ENCODE measurements at regions not wholly inside any gene's neighbourhood (a gene's known extent, or its start where the extent isn't known, plus 50 kb on each side); places are given as distances from the start of the nearest gene placed in this dataset.

DNA sequence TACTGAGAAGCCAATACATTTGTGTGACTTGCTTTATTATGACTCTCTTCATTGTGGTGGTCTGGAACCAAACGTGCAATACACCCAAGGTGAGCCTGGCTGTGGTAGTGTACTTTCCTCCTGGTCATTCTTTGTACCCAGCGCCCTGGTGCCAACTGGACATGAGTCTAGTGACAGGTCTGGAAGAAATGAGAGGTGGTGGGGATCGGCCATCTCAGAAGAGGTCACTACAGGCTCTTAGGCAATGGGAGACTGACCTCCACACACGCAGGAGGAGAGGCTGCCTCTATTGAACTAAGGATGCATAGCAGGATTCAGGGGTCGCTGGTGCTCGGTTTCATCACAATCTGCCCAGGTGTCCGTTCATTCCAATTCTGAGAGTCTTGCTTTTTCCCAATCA lies 56.4 kb upstream of the RTL6 start:
- CTCF ChIA-PET = no interaction called here
- no peak for ATAC-seq
- no peak for DNase-seq
- Mint-ChIP-seq H3K27me3 (ENCODE audit: low read depth) (peaks cover 14% of the 10 kb centered on the region), H3K27ac (no peak overlapping the region), H3K36me3 (ENCODE audit: low read depth) (no peaks in the 10 kb centered on the region), H3K4me1 (ENCODE audit: low read depth) (peaks cover 7% of the 10 kb centered on the region), H3K9me3 (ENCODE audit: insufficient read depth) (no peaks in the 10 kb centered on the region), H3K4me3 (no peak overlapping the region)
- POLR2A ChIA-PET = interaction anchor here (0.7 kb wide), 1 partner anchor 27 kb away, joined by 3 read pairs; no protein-coding TSS in a partner anchor

DNA sequence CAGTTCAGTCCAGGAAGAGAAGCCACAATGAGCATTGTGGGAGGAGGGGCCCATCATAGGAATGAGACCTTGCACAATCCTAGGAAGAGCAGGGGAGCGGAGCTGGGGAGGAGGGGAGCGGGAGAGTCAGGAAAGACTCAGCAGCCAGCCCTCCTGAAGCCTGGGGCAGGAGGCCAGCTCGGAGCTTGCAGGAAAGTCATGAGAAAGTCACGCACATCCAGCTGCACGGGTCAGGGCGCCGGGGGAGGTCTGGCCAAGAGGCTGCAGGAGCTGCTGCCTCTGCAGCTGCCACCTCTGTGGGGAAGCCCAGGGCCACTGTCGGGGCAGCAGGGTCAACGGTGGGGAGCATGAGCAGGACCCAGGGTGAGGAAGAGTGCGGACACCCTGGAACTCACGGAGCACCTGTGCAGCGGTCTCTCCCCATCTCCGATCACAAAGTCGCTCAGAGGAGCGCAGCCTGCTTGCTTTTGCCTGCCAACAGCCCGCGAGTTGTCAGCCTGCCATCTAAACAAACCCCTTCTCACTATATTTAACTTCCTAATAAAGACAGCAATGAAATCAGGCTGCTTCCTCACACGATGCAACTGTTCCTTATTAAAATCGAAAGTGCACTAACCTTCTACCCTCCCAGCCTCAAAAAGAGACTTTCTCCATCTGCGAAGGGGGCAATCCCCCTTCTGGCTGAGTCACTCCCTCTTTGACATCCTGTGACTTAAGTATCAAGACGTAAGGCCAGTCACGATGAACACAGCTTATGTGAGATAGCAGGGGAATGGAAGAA lies 52.9 kb upstream of the RTL6 start:
- CTCF ChIA-PET = no interaction called here
- DNase-seq (peak; percentile 24), ATAC-seq (peak; percentile 47)
- Mint-ChIP-seq H3K27me3 (ENCODE audit: low read depth) (peaks cover 11% of the 10 kb centered on the region), H3K36me3 (ENCODE audit: low read depth) (no peaks in the 10 kb centered on the region), H3K4me1 (ENCODE audit: low read depth) (peaks cover 7% of the 10 kb centered on the region), H3K9me3 (ENCODE audit: insufficient read depth) (no peaks in the 10 kb centered on the region), H3K4me3 (peak overlapping the region; percentile 20), H3K27ac (no peak overlapping the region)
- POLR2A ChIA-PET = no interaction called here

DNA sequence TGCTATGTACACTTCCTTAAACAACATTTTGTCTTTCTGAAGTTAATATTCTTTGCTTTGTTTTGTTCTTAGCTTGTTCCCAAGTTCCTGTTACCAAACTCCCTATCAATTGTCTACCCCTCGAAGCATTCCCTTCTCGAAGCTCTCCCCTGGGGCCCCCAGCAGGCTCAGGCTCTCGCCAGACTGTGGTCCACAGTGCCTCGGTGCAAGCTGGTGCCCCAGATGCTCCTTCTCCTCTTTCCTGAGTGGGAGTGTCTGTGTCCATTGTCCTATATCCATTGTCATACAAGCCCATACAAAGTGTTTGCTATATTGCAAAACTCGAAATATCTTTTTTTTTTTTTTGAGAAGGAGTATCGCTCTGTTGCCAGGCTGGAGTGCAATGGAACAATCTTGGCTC lies 51.7 kb upstream of the RTL6 start:
- Mint-ChIP-seq H3K36me3 (ENCODE audit: low read depth) (no peaks in the 10 kb centered on the region), H3K27me3 (ENCODE audit: low read depth) (peaks cover 7% of the 10 kb centered on the region), H3K27ac (no peak overlapping the region), H3K4me1 (ENCODE audit: low read depth) (peaks cover 7% of the 10 kb centered on the region), H3K4me3 (no peak overlapping the region), H3K9me3 (ENCODE audit: insufficient read depth) (no peaks in the 10 kb centered on the region)
- DNase-seq (no peak), ATAC-seq (no peak)
- ChIA-PET CTCF (no interaction called here), POLR2A (no interaction called here)

DNA sequence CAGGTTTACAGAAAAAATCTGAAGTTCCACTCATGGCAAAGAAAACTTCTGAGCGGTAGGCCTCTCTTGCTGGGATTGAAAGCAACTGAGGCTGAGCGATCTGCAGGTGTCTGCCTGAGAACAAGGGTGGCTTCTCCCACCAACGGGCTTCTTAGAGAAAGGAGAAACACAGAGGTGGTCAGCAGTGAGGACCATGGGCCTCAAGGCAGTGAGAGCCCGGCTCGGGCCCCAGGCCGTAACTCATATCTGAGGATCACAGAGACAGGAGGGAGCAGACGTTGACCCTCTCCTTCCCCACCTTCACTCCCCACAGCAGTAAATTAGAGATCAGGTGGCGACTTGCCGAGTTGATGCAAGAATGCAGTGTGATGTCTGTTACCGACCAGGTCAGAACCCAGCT lies 50.9 kb upstream of the RTL6 start:
- Mint-ChIP-seq H3K36me3 (ENCODE audit: low read depth) (no peaks in the 10 kb centered on the region), H3K9me3 (ENCODE audit: insufficient read depth) (no peaks in the 10 kb centered on the region), H3K4me3 (no peak overlapping the region), H3K27ac (no peak overlapping the region), H3K27me3 (ENCODE audit: low read depth) (peaks cover 4% of the 10 kb centered on the region), H3K4me1 (ENCODE audit: low read depth) (peaks cover 7% of the 10 kb centered on the region)
- no peak for ATAC-seq
- ChIA-PET CTCF (no interaction called here), POLR2A (no interaction called here)
- DNase-seq = no peak

Data from activated CD8-positive, alpha-beta T cell treated with anti-CD3 and anti-CD28 coated beads, Interleukin-2, amount 10 ng/mL, durations not matched to agents 7 days and 5 days (primary cell).